ENCODE measurements at regions not wholly inside any gene's neighbourhood (a gene's known extent, or its start where the extent isn't known, plus 50 kb on each side); places are given as distances from the start of the nearest gene placed in this dataset.

DNA sequence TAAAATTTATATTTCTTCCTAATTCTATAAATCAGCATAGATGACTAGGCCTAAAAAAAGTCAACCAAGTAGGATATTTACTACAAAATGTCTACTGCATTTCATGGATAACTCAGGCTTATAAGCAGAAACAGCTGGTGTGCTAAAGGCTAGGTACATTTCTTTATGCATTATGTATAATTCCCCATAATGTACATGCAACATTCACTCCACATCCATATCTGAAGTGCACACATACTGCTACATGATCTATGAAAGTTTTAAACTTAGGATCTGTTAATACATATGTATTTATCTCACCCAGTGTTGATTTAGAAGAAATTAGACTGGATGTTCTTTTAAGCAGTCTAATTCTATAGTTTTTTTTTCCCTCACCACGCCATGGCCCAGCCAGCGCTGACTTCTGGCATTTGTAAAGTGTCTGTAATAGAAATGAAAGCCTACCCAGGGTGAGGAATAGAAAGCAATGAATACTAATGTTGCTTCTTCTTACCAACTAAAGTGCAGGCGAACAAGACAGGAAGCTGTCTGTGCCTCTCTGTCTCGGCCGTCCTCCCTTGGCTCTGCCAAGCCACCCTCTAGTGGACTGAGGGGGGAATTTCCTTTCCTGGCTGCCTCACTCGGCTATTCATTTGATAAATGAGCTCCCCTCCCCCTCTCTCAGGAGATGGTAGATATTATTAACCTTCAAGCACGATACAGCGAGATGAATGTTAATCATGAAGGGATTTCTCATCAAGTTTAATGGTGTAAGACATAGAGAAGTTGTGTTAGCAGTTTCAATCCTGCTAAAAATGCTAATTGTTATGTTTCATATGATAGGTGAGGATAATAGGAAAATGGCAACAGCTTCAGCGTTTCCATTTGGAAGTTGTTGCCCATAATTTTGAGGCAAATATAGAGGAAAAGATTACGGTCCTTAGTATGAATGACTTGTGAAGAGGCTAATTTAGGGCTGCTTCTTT lies 384.5 kb downstream of the MTX2 start:
- Histone ChIP-seq H3K27me3 (replicated peaks; ENCODE audit: insufficient read depth, low read depth, low read length, poor library complexity) (no peaks in the 10 kb centered on the region), H3K4me1 (ENCODE audit: insufficient read depth, low read length, poor library complexity, severe bottlenecking) (peaks cover 87% of the 10 kb centered on the region), H3K9me3 (ENCODE audit: low read depth, low read length, poor library complexity, severe bottlenecking) (no peaks in the 10 kb centered on the region), H3K4me3 (ENCODE audit: low read depth, low read length, poor library complexity, severe bottlenecking) (peak overlapping the region; percentile 20), H3K27ac (ENCODE audit: low read depth, low read length, poor library complexity, severe bottlenecking) (peak overlapping the region; percentile 99), H3K36me3 (ENCODE audit: insufficient read depth, low read length, poor library complexity, severe bottlenecking) (no peaks in the 10 kb centered on the region)
- peak; percentile 98 for DNase-seq (ENCODE audit: low spot score)
- BruUV-seq (replicated peaks) = TSS peak; percentile 81
- ChIA-PET CTCF (interaction anchor here (0.6 to 1.8 kb wide), 15 partner anchors 15 to 964 kb away, joined by 3 to 14 read pairs (median 5); partner anchors contain the start of gene HOXD9), POLR2A (ENCODE audit: low non-redundant PET) (interaction anchor here (0.7 kb wide), 2 partner anchors 391 to 479 kb away, joined by 4 read pairs; no protein-coding TSS in a partner anchor)
- no peak for TF ChIP-seq EZH2 (IDR thresholded peaks at IDR 0.05; ENCODE audit: borderline replicate concordance, low read depth, low read length, poor library complexity, severe bottlenecking)
- TF ChIP-seq, protein P1, sequence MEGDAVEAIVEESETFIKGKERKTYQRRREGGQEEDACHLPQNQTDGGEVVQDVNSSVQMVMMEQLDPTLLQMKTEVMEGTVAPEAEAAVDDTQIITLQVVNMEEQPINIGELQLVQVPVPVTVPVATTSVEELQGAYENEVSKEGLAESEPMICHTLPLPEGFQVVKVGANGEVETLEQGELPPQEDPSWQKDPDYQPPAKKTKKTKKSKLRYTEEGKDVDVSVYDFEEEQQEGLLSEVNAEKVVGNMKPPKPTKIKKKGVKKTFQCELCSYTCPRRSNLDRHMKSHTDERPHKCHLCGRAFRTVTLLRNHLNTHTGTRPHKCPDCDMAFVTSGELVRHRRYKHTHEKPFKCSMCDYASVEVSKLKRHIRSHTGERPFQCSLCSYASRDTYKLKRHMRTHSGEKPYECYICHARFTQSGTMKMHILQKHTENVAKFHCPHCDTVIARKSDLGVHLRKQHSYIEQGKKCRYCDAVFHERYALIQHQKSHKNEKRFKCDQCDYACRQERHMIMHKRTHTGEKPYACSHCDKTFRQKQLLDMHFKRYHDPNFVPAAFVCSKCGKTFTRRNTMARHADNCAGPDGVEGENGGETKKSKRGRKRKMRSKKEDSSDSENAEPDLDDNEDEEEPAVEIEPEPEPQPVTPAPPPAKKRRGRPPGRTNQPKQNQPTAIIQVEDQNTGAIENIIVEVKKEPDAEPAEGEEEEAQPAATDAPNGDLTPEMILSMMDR (conservative IDR thresholded peaks at IDR 0.05; ENCODE audit: low read depth, low read length) = peak; percentile 90
- intact Hi-C loops (cut with micrococcal nuclease; ENCODE audit: unreplicated experiment) = loop anchor here (2.0 to 5.0 kb wide), 2 partner anchors 525 to 1401 kb away; partner anchors contain the start of gene HOXD8

DNA sequence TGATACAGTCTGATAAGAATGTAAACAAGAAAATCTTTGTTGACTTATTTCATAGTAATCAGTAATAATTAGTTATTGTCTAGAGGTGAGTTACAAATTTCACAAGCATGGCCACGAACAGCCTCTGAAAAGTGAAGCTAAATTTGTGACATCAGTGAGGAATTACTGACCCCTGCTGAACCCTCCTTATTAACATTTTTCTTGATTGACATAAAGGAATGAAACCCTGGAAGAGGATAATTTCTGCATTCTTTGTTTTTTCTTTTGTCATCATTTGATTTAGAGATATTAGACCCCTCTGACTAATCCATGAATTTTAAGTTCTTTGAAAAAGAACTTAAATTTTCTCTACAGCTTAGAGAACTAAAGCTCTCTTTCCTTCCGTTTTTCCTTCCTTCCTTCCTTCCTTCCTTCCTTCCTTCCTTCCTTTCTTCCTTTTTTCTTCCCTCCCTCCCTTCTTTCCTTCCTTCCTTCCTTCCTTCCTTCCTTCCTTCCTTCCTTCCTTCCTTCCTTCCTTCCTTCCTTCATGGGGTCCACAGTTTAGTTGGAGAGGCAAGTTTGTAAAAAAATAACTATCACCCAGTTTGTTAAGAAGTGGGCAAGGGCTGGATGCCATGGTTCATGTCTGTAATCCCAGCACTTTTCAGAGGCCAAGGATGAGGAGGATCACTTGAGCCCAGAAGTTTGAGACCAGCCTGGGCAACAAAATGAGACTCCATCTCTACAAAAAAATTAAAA lies 387.0 kb downstream of the MTX2 start:
- TF ChIP-seq, protein P1 (conservative IDR thresholded peaks at IDR 0.05; ENCODE audit: low read depth, low read length) = no peak
- TF ChIP-seq EZH2 (IDR thresholded peaks at IDR 0.05; ENCODE audit: borderline replicate concordance, low read depth, low read length, poor library complexity, severe bottlenecking) = no peak
- intact Hi-C loops (cut with micrococcal nuclease; ENCODE audit: unreplicated experiment) = loop anchor here (1.0 to 5.0 kb wide), 7 partner anchors 33 to 1253 kb away; no protein-coding TSS in a partner anchor

DNA sequence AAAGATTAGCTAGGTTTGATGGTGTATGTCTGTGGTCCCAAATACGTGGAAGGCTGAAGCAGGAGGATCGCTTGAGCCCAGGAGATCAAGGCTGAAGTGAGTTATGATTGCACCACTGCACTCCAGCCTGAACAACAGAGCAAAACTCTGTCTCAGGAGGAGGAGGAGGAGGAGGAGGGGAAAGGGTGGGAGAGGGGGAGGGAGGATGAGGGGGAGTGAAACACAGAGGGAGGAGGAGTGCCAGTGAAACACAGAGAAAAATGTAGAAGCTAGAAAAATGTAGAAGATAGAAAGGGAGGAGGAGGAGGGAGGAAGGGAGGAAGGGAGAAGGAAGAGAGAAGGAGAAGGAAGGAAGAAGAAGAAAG lies 387.5 kb downstream of the MTX2 start:
- peak overlapping the region; percentile 99 for H3K27ac ChIP-seq (ENCODE audit: low read depth, low read length, poor library complexity, severe bottlenecking)
- peak; percentile 91 for DNase-seq (ENCODE audit: low spot score)
- ChIA-PET POLR2A (ENCODE audit: low non-redundant PET) (interaction anchor here (0.6 to 0.8 kb wide), 2 partner anchors 56 to 148 kb away, joined by 3 to 5 read pairs; no protein-coding TSS in a partner anchor), CTCF (interaction anchor here (1.4 to 2.7 kb wide), 2 partner anchors 19 to 157 kb away, joined by 6 to 21 read pairs; no protein-coding TSS in a partner anchor)
- H3K4me3 ChIP-seq (ENCODE audit: low read depth, low read length, poor library complexity, severe bottlenecking) = peak overlapping the region; percentile 44
- no peaks in the 10 kb centered on the region for H3K27me3 ChIP-seq (replicated peaks; ENCODE audit: insufficient read depth, low read depth, low read length, poor library complexity)
- H3K36me3 ChIP-seq (ENCODE audit: insufficient read depth, low read length, poor library complexity, severe bottlenecking) = peaks cover 12% of the 10 kb centered on the region
- intact Hi-C loops (cut with micrococcal nuclease; ENCODE audit: unreplicated experiment) = loop anchor here (1.0 to 5.0 kb wide), 8 partner anchors 33 to 1253 kb away; no protein-coding TSS in a partner anchor
- H3K4me1 ChIP-seq (ENCODE audit: insufficient read depth, low read length, poor library complexity, severe bottlenecking) = peaks cover 87% of the 10 kb centered on the region
- BruUV-seq (replicated peaks) = no TSS peak
- TF ChIP-seq, protein P1 (conservative IDR thresholded peaks at IDR 0.05; ENCODE audit: low read depth, low read length) = no peak
- no peak for TF ChIP-seq EZH2 (IDR thresholded peaks at IDR 0.05; ENCODE audit: borderline replicate concordance, low read depth, low read length, poor library complexity, severe bottlenecking)
- no peaks in the 10 kb centered on the region for H3K9me3 ChIP-seq (ENCODE audit: low read depth, low read length, poor library complexity, severe bottlenecking)

More for the DNA sequence above, 387.0 kb downstream of the MTX2 start:
- ChIA-PET POLR2A (ENCODE audit: low non-redundant PET) (interaction anchor here (0.6 to 0.8 kb wide), 11 partner anchors 23 to 1283 kb away, joined by 3 to 23 read pairs (median 6); no protein-coding TSS in a partner anchor), CTCF (interaction anchor here (0.6 to 2.7 kb wide), 7 partner anchors 19 to 834 kb away, joined by 3 to 21 read pairs (median 6); no protein-coding TSS in a partner anchor)
- H3K4me3 ChIP-seq (ENCODE audit: low read depth, low read length, poor library complexity, severe bottlenecking) = peak overlapping the region; percentile 44
- BruUV-seq (replicated peaks) = no TSS peak
- H3K9me3 ChIP-seq (ENCODE audit: low read depth, low read length, poor library complexity, severe bottlenecking) = no peaks in the 10 kb centered on the region
- H3K36me3 ChIP-seq (ENCODE audit: insufficient read depth, low read length, poor library complexity, severe bottlenecking) = peaks cover 8% of the 10 kb centered on the region
- peak; percentile 98 for DNase-seq (ENCODE audit: low spot score)
- H3K27me3 ChIP-seq (replicated peaks; ENCODE audit: insufficient read depth, low read depth, low read length, poor library complexity) = no peaks in the 10 kb centered on the region
- H3K4me1 ChIP-seq (ENCODE audit: insufficient read depth, low read length, poor library complexity, severe bottlenecking) = peaks cover 87% of the 10 kb centered on the region
- peak overlapping the region; percentile 99 for H3K27ac ChIP-seq (ENCODE audit: low read depth, low read length, poor library complexity, severe bottlenecking)
